CD4-positive, alpha-beta T cell (primary cell): ENCODE measurements at regions not wholly inside any gene's neighbourhood (a gene's known extent, or its start where the extent isn't known, plus 50 kb on each side); places are given as distances from the start of the nearest gene placed in this dataset.

ENCODE experiments used
- ATAC-seq: fragments of 200-7000 bp; cut with Tn5 transposase; one replicate; pipeline ENCODE4 v1.10.0; 2022; ENCODE audit warnings: mild to moderate bottlenecking; ENCODE audit not compliant: poor library complexity
- CTCF ChIA-PET: fragments of 350-600 bp; sonication (Branson Sonifier 250); formaldehyde crosslinking; loops from one replicate; lab custom pipeline; 2021; ENCODE audit warnings: antibody characterized with exemption, inconsistent platforms; lab: Charles Lee
- POLR2A ChIA-PET: fragments of 350-600 bp; sonication (Branson Sonifier 250); formaldehyde crosslinking; loops from one replicate; lab custom pipeline; 2021; ENCODE audit warnings: antibody characterized with exemption, inconsistent platforms; lab: Charles Lee
- DNase-seq, 14 experiments: peaks; one replicate each; pipeline ENCODE4 v3.0.0-alpha.2; 2013 to 2020; ENCODE audit warnings: mixed read lengths in 2 of 14
- H3K27ac ChIP-seq, 2 donors: one replicate each; pipeline versions ENCODE4 v1.5.1 to v1.7.0; 2013; ENCODE audit warnings: low read length in 2 of 2, low read depth in 1 of 2, mild to moderate bottlenecking in 1 of 2
- H3K27me3 ChIP-seq, 2 experiments: 1 replicate in 1 of 2; 2 replicates in 1 of 2; pipeline versions ENCODE4 v1.6.1 to v1.7.0; 2013; ENCODE audit warnings: low read length in 2 of 2, control low read depth in 1 of 2, mild to moderate bottlenecking in 1 of 2, moderate library complexity in 1 of 2; ENCODE audit not compliant: insufficient read depth in 2 of 2, control insufficient read depth in 1 of 2
- H3K36me3 ChIP-seq: one replicate; pipeline ENCODE4 v1.6.1; 2013; ENCODE audit warnings: low read length, control low read depth; ENCODE audit not compliant: insufficient read depth
- H3K4me1 ChIP-seq: one replicate; pipeline ENCODE4 v1.6.1; 2013; ENCODE audit warnings: low read length, control low read depth; ENCODE audit not compliant: insufficient read depth
- H3K4me3 ChIP-seq: one replicate; pipeline ENCODE4 v1.5.1; 2013; ENCODE audit warnings: mild to moderate bottlenecking, low read length, moderate library complexity
- H3K9me3 ChIP-seq, 2 experiments: 1 replicate in 1 of 2; 2 replicates in 1 of 2; pipeline versions ENCODE4 v1.6.1 to v1.7.0; 2013; ENCODE audit warnings: low read length in 2 of 2, mild to moderate bottlenecking in 2 of 2, control low read depth in 1 of 2, moderate library complexity in 1 of 2; ENCODE audit not compliant: control insufficient read depth in 1 of 2, insufficient read depth in 1 of 2
- H3K27ac Mint-ChIP-seq: one replicate; pipeline ENCODE4 v1.8.0; 2020; ENCODE audit warnings: mixed read lengths
- H3K27me3 Mint-ChIP-seq: one replicate; pipeline ENCODE4 v1.8.0; 2021; ENCODE audit warnings: mixed read lengths
- H3K36me3 Mint-ChIP-seq: one replicate; pipeline ENCODE4 v1.8.0; 2021; ENCODE audit warnings: low read depth, mixed read lengths
- H3K4me1 Mint-ChIP-seq: one replicate; pipeline ENCODE4 v1.8.0; 2021; ENCODE audit warnings: low read depth, mixed read lengths
- H3K4me3 Mint-ChIP-seq: one replicate; pipeline ENCODE4 v1.8.0; 2020; ENCODE audit warnings: mild to moderate bottlenecking, mixed read lengths
- H3K9me3 Mint-ChIP-seq: one replicate; pipeline ENCODE4 v1.8.0; 2020; ENCODE audit warnings: mixed read lengths
- CTCF ChIP-seq: fragments of 200-600 bp; IDR thresholded peaks from one replicate; pipeline ENCODE4 v1.8.0; 2022; ENCODE audit warnings: antibody characterized with exemption, mild to moderate bottlenecking
- intact Hi-C, 2 experiments: fragments of 100-400 bp; cut with DNase I in 1 of 2; cut with micrococcal nuclease in 1 of 2; formaldehyde crosslinking; loops; one replicate each; pipeline versions ENCODE4 v1.15.1 to v1.9.0; 2023 to 2025; cut with DNase I, micrococcal nuclease

DNA sequence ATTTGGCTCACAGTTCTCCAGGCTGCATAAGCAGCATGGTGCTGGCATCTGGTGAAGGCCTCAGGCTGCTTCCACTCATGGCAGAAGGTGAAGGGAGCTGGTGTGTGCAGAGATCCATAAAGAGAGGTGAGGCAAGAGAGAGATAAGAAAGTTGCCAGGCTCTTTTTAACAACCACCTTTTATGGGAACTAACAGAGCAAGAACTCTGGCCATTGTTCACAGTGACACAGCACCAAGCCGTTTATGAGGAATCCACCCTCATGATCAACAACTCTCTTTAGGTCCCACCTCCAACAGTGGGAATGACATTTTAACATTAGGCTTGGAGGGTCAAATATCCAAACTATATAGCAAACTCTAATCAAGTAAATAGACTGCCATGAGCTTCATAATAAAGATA, 557.2 kb upstream of the SUCLG2 start:
- peaks cover 0 to 3% of the 10 kb centered on the region in 2 experiments for H3K9me3 ChIP-seq
- H3K4me1 ChIP-seq, result no peaks in the 10 kb centered on the region
- no peak overlapping the region for H3K27ac ChIP-seq
- CTCF ChIA-PET, result no interaction called here
- H3K27me3 ChIP-seq, result no peaks in the 10 kb centered on the region
- no peak for TF ChIP-seq CTCF
- peaks cover 5% of the 10 kb centered on the region for H3K36me3 ChIP-seq
- H3K4me1 Mint-ChIP-seq, result no peaks in the 10 kb centered on the region
- no peak overlapping the region for H3K4me3 Mint-ChIP-seq
- POLR2A ChIA-PET, result no interaction called here
- no peaks in the 10 kb centered on the region for H3K9me3 Mint-ChIP-seq
- H3K27ac Mint-ChIP-seq, result no peak overlapping the region
- no peaks in the 10 kb centered on the region for H3K36me3 Mint-ChIP-seq
- no peak for ATAC-seq
- no peak overlapping the region for H3K4me3 ChIP-seq
- no peaks in the 10 kb centered on the region for H3K27me3 Mint-ChIP-seq
- intact Hi-C loops, result no loop called here
- no peak for DNase-seq

GRCh38 chr3:68210635-68211034, 556.2 kb upstream of the SUCLG2 start:
- Mint-ChIP-seq H3K4me1 (no peaks in the 10 kb centered on the region), H3K27ac (no peak overlapping the region), H3K27me3 (no peaks in the 10 kb centered on the region), H3K9me3 (no peaks in the 10 kb centered on the region), H3K4me3 (no peak overlapping the region), H3K36me3 (no peaks in the 10 kb centered on the region)
- Histone ChIP-seq H3K27me3 (no peaks in the 10 kb centered on the region), H3K4me3 (no peak overlapping the region), H3K9me3 (peaks cover 0 to 3% of the 10 kb centered on the region in 2 experiments), H3K27ac (no peak overlapping the region), H3K36me3 (peaks cover 5% of the 10 kb centered on the region), H3K4me1 (no peaks in the 10 kb centered on the region)
- intact Hi-C loops, result no loop called here
- no peak for DNase-seq
- ChIA-PET POLR2A (no interaction called here), CTCF (no interaction called here)
- ATAC-seq, result no peak
- no peak for TF ChIP-seq CTCF

GRCh38 chr3:68207327-68207726, 552.9 kb upstream of the SUCLG2 start:
- Mint-ChIP-seq H3K9me3 (peaks cover 6% of the 10 kb centered on the region), H3K4me3 (no peak overlapping the region), H3K4me1 (no peaks in the 10 kb centered on the region), H3K27ac (no peak overlapping the region), H3K36me3 (no peaks in the 10 kb centered on the region), H3K27me3 (no peaks in the 10 kb centered on the region)
- no peak overlapping the region for H3K27ac ChIP-seq
- H3K4me3 ChIP-seq, result no peak overlapping the region
- intact Hi-C loops, result no loop called here
- no peaks in the 10 kb centered on the region for H3K4me1 ChIP-seq
- ChIA-PET POLR2A (no interaction called here), CTCF (no interaction called here)
- no peak for TF ChIP-seq CTCF
- no peaks in the 10 kb centered on the region for H3K27me3 ChIP-seq
- DNase-seq (no peak), ATAC-seq (no peak)
- H3K36me3 ChIP-seq, result peaks cover 5% of the 10 kb centered on the region
- H3K9me3 ChIP-seq, result peaks cover 0 to 3% of the 10 kb centered on the region in 2 experiments
